ENCODE measurements at regions not wholly inside any gene's neighbourhood (a gene's known extent, or its start where the extent isn't known, plus 50 kb on each side); places are given as distances from the start of the nearest gene placed in this dataset.

- TF ChIP-seq POLR2A (IDR thresholded peaks at IDR 0.05) (no peak), POLR2AphosphoS5 (IDR thresholded peaks at IDR 0.05) (no peak)
- TF ChIP-seq, protein P1, sequence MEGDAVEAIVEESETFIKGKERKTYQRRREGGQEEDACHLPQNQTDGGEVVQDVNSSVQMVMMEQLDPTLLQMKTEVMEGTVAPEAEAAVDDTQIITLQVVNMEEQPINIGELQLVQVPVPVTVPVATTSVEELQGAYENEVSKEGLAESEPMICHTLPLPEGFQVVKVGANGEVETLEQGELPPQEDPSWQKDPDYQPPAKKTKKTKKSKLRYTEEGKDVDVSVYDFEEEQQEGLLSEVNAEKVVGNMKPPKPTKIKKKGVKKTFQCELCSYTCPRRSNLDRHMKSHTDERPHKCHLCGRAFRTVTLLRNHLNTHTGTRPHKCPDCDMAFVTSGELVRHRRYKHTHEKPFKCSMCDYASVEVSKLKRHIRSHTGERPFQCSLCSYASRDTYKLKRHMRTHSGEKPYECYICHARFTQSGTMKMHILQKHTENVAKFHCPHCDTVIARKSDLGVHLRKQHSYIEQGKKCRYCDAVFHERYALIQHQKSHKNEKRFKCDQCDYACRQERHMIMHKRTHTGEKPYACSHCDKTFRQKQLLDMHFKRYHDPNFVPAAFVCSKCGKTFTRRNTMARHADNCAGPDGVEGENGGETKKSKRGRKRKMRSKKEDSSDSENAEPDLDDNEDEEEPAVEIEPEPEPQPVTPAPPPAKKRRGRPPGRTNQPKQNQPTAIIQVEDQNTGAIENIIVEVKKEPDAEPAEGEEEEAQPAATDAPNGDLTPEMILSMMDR (IDR thresholded peaks at IDR 0.05 in 8 of 11, conservative IDR thresholded peaks at IDR 0.05 in 3 of 11): no peak
Observed at GRCh38 chr3:135633078-135633477, 332.4 kb upstream of the PPP2R3A start.

All from spleen (tissue), 7 donors.